NCI-H2227 (cell line): ENCODE measurements at regions not wholly inside any gene's neighbourhood (a gene's known extent, or its start where the extent isn't known, plus 50 kb on each side); places are given as distances from the start of the nearest gene placed in this dataset.

Experiments used
- DNase-seq: peaks from one replicate; lab custom pipeline; 2025; ENCODE audit not compliant: unreplicated experiment; lab: John Stamatoyannopoulos, UW

DNA sequence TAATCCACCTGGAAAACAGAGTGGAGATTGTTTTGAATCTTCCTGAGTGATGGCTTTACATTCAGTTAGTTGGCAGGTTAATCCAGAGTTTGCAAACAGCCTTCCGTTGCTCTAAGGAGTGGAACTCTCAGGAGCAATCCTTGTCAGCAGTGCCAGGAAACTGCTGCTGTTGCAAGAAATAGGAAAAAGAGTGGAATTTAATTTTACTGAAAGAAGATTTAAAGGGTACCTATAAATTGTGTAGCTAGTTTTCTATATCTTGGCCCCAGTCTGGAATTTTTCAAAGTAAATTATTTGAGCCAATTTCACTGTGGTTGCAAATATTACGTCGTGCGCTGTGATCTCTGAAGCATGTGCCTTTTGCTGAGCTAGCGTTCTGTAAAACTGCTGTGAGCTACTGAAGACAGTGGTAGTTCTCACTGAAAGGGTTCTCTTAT lies 55.5 kb upstream of the SLC5A12 start:
- DNase-seq = no peak

DNA sequence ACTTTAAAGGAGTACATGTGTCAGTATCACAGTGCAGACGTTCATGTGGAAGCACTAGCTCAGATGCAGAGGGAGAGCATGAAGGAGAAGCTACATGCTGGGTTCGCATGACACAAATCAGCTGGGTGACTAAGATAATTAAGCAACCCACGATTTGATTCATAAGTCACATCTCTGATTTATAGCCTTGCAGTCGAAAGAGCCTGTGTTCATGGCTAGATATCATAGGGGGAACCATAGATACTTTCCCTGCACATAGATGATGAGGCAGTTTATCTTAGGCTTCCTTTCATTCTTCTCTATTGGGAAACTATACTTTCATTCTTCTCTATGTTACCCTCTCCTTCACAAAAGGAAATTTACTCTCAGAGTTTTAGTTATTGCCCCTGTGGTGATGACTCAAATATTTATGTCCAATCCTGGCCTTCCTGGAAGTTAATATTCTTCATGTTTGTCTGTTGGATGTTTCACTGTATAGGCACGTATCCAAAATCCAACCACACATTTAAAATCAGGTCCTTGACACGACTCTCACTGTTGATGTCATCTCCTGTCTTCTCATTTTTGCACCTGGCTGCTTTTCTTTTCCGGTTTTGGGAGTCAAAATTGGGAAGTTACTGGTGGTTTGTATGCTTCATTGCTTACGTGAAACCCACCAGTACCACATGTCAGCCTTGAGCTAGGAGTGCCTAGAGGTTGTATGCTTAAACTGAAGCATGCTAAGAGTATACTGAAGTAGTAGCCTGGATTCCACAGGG lies 56.3 kb upstream of the SLC5A12 start:
- DNase-seq = no peak

- DNase-seq = no peak
Observed at GRCh38 chr11:26779074-26779865, 57.4 kb upstream of the SLC5A12 start.

- no peak for DNase-seq
Observed at GRCh38 chr11:26780376-26781085, 58.7 kb upstream of the SLC5A12 start.

DNA sequence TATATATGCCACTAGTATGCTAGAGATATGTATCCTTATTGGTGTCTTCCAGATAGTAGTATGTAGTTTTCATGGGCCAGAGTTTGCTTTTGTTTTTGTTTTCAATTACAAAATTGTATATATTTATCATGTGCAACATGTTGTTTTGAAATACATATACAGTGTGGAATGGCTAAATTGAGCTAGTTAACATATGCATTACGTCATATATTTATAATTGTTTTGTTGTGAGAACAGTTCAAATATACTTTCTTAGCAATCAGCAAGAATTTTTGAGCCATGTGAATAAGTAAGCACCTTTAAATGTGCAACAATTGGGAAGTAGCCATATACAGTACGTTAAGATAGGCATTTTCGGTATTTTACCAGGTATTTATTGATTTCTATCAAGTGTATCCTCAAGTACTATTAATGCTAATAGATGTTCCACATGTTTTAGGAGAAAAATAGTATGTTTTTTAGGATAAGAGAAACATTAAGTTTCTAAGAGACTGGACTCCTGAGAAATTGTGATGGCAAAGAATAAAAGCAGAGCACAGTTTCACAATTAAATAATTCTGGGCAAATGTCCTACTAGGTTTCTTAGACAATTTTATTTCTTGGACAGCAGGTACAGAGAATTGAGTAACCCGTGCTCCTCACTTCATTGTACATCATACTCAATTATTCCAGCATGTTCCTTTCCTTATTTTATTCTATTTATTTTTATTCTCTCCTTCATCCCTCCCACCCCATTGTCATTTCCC lies 60.5 kb upstream of the SLC5A12 start:
- no peak for DNase-seq

- no peak for DNase-seq
Observed at GRCh38 chr11:26783997-26784396, 62.1 kb upstream of the SLC5A12 start.

GRCh38 chr11:26790738-26791137 lies 68.9 kb upstream of the SLC5A12 start:
- DNase-seq = no peak

DNA sequence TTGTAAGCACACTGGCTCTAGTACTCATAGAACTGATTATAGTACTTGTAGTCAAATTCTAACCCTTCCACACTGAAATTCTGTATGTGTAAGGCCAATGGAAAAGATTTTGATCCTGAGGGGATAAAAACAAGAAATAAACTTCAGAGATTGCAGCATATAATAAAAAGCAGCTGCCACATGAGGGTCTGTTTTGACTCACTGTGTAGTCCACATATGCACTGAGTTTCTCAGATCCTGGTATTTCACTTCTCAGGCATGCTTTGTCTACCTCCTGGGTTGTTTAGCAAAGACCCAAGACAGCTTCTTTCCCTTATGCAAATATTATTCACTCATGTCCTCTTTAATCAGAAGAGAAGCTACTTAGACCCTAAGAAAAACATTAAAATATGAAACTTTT lies 71.1 kb upstream of the SLC5A12 start:
- no peak for DNase-seq

- DNase-seq = no peak
Observed at GRCh38 chr11:26793487-26793886, 71.6 kb upstream of the SLC5A12 start.

- no peak for DNase-seq
Observed at GRCh38 chr11:26801601-26802000, 79.7 kb upstream of the SLC5A12 start.

DNA sequence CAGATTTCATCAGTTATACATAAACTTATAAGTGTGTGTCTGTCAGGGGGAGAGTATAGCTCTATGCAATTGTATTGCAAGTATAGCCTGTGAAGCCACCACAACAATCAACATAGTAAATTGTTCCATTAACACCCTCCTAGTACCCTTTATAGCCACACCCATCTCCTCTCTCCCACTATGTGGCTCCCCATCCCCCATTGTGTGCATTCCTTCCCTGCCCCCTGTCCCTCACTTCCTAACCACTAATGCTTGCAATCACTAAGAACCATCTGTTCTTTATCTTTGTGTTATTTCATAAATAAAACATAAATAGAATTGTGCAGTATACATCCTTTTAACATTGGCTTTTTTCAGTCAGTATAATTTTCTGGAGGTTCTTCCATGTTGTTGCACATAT lies 83.1 kb upstream of the SLC5A12 start:
- no peak for DNase-seq

DNA sequence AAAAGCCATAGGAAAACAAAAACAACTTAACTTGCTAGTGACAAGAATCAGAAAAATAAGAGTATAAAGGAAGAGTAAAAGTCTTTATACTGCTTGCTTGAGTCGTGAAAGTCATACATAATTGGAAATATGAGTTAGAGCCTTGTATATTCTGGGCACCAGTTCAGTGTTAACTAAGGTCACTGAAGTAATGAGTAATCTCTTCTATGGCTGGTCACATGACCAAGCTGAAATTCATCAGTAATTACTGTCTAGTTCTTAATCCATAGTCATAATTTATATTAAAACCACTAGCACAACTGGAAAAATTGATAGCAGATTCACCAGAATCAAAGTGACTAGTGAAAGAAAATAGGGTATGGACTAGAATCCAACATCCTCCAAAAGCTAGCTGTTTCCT lies 84.4 kb upstream of the SLC5A12 start:
- no peak for DNase-seq

DNA sequence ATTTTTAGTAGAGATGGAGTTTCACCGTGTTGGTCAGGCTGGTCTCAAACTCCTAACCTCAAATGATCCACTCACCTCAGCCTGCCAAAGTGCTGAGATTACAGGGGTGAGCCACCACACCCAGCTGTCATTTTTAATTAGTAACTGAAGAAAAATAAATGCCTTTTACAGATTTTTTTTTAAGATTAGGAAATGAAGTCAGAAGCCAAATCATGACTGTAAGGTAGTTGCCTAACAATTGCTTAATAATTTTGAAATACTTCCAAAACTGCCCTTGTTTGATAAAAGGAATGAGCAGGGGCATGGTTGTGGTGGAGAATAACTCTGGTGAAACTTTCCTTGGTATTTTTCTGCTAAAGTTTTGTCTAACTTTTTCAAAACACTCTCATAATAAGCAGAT lies 98.9 kb upstream of the SLC5A12 start:
- DNase-seq = no peak

DNA sequence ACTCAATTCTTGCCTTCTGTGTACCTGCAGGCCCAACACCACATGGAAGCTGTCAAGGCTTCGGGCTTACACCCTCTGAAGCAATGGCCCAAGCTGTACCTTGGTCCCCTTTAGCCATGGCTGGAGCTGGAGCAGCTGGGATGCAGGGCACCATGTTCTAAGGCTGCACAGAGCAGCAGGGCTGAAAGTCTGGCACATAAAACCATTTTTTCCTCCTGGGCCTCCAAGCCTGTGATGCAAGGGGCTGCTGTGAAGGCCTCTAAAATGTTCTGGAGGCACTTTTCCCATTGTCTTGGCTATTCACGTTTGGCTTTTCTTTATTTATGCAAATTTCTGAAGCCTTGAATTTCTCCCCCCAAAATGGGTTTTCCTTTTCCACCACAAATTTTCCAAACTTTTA lies 102.1 kb upstream of the SLC5A12 start:
- DNase-seq = no peak

DNA sequence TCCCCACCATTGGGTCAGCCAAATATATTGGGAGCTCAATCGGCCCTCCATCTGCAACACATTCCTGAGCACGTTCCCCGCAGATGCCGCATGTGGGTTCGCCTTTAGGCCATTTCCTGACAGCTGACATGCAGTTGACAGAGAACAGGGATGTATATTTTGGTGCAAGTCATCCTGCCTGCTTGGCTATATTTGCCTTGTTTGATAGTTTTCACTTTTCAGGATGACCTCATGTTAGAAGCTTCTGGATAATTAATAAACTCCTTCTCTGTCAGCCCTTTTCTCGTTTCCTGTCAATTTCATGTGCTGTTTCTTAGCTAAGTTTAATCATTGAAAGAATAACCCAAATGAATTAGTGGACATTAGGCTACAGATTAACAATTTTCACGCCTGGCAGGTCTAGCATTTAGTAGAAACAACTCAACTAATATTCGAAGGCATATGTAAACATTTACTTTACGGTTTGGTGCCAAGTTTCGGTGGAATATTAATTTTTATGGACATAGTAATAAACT lies 105.8 kb upstream of the SLC5A12 start:
- DNase-seq = no peak

DNA sequence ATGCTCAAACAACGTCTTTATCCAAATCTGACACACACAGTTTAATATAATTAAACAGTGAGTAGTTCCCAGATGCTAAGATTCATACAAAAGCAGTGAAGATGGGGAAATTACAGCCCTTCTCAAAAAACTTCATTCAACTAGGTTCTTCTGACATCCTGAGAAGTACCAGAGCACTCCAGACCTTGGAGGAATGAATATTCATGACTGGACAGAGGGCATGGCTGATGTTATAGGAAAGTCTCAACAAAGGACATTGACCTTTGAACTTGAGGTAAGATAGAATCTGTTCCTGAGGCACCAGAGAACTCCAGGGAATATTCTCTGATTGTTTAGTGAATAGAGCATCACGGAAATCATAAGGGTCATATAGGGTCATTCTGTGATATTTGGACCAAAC lies 106.4 kb upstream of the SLC5A12 start:
- DNase-seq = no peak

DNA sequence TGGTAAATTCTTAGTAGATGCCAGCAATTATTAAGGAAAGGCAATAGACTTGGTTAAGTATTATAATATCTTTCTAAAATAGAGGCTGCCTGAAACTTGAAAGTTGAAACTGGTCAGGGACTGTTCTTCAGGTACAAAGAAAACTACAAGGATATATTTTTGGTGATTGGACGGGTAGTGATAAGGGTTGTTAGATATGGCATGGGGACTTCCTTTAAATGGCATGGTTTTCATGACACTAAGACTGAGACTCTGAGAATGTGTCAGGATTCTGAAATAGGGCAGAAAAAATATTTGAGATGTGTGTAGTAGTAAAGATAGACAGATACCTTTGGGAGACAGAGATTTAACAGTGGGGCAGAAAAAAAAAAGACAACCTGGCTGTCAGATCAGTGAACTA lies 108.4 kb upstream of the SLC5A12 start:
- no peak for DNase-seq

- peak; percentile 12 for DNase-seq
Observed at GRCh38 chr11:26830757-26831156, 108.9 kb upstream of the SLC5A12 start.

GRCh38 chr11:26834601-26835000 lies 112.7 kb upstream of the SLC5A12 start:
- no peak for DNase-seq

- DNase-seq = no peak
Observed at GRCh38 chr11:26835611-26836010, 113.8 kb upstream of the SLC5A12 start.

- DNase-seq = no peak
Observed at GRCh38 chr11:26837154-26837553, 115.3 kb upstream of the SLC5A12 start.
